Keratinocyte (primary cell): ENCODE measurements at regions not wholly inside any gene's neighbourhood (a gene's known extent, or its start where the extent isn't known, plus 50 kb on each side); places are given as distances from the start of the nearest gene placed in this dataset.

ENCODE experiments used
- DNase-seq: peaks from one replicate; pipeline ENCODE4 v3.0.0-alpha.2; 2011; ENCODE audit warnings: low read depth, missing footprints, low spot score
- FAIRE-seq: peaks from 2 replicates; lab custom pipeline; 2011; peaks lifted over from hg19 to GRCh38; lab: Jason Lieb, UNC
- H2AFZ ChIP-seq: 2 replicates; pipeline ENCODE4 v1.6.0; 2012; ENCODE audit warnings: low read length, control low read depth, inconsistent platforms; ENCODE audit not compliant: control insufficient read depth
- H3K27ac ChIP-seq: 2 replicates; pipeline ENCODE4 v1.5.1; 2011; ENCODE audit warnings: low read length; ENCODE audit not compliant: control insufficient read depth, insufficient read depth
- H3K27me3 ChIP-seq: 3 replicates; pipeline ENCODE4 v1.6.0; 2011; ENCODE audit warnings: low read length; ENCODE audit not compliant: control insufficient read depth, insufficient read depth; ENCODE audit errors: extremely low read depth
- H3K36me3 ChIP-seq, 2 experiments: 2 replicates in 1 of 2; 3 replicates in 1 of 2; pipeline ENCODE4 v1.5.1; 2011; ENCODE audit warnings: low read length in 2 of 2, mild to moderate bottlenecking in 1 of 2; ENCODE audit not compliant: control insufficient read depth in 2 of 2, insufficient read depth in 2 of 2; ENCODE audit errors: extremely low read depth in 1 of 2
- H3K4me1 ChIP-seq: 3 replicates; pipeline ENCODE4 v1.5.1; 2011; ENCODE audit warnings: low read length; ENCODE audit not compliant: control insufficient read depth, insufficient read depth; ENCODE audit errors: extremely low read depth
- H3K4me2 ChIP-seq: 3 replicates; pipeline ENCODE4 v1.6.0; 2011; ENCODE audit warnings: low read depth, low read length; ENCODE audit not compliant: control insufficient read depth, insufficient read depth; ENCODE audit errors: extremely low read depth
- H3K4me3 ChIP-seq, 3 experiments: fragments of 200-600 bp in 1 of 3; sonication (generic) in 1 of 3; 2 replicates in 2 of 3; 3 replicates in 1 of 3; pipeline ENCODE4 v1.5.1; 2011 to 2016; ENCODE audit warnings: low read length in 3 of 3, mild to moderate bottlenecking in 3 of 3, control low read depth in 2 of 3, inconsistent platforms in 1 of 3, low read depth in 1 of 3, mixed read lengths in 1 of 3, mixed run types in 1 of 3, moderate library complexity in 1 of 3; ENCODE audit not compliant: control insufficient read depth in 2 of 3, insufficient read depth in 2 of 3; ENCODE audit errors: extremely low read depth in 1 of 3
- H3K79me2 ChIP-seq: 2 replicates; pipeline ENCODE4 v1.6.0; 2012; ENCODE audit warnings: low read length; ENCODE audit not compliant: control insufficient read depth, insufficient read depth
- H3K9ac ChIP-seq: 3 replicates; pipeline ENCODE4 v1.6.0; 2011; ENCODE audit warnings: low read length; ENCODE audit not compliant: control insufficient read depth, insufficient read depth; ENCODE audit errors: extremely low read depth
- H3K9me1 ChIP-seq: 3 replicates; pipeline ENCODE4 v1.6.0; 2011; ENCODE audit warnings: low read length; ENCODE audit not compliant: control insufficient read depth, insufficient read depth; ENCODE audit errors: extremely low read depth
- H3K9me3 ChIP-seq: 2 replicates; pipeline ENCODE4 v1.5.1; 2012; ENCODE audit warnings: low read depth, low read length; ENCODE audit not compliant: control insufficient read depth
- H4K20me1 ChIP-seq: 3 replicates; pipeline ENCODE4 v1.6.0; 2011; ENCODE audit warnings: low read length; ENCODE audit not compliant: control insufficient read depth, insufficient read depth; ENCODE audit errors: extremely low read depth
- EZH2 ChIP-seq: IDR thresholded peaks from one replicate; pipeline ENCODE4 v1.6.1; 2012; ENCODE audit warnings: inconsistent platforms, mild to moderate bottlenecking, low read length, moderate library complexity
- dilution Hi-C: fragments of 300-500 bp; cut with MboI; formaldehyde crosslinking; loops from one replicate; pipeline ENCODE4 v1.7.0; 2020; ENCODE audit warnings: low sequenced_read_pairs; ENCODE audit not compliant: extremely low pct_ligation_motif_present
- TF ChIP-seq, protein P1 (sequence below), 3 experiments: IDR thresholded peaks in 1 of 3; conservative IDR thresholded peaks in 1 of 3; optimal IDR thresholded peaks in 1 of 3; 2 replicates in 2 of 3; 3 replicates in 1 of 3; pipeline versions ENCODE3 to v1.5.1; 2011; ENCODE audit warnings: low read length in 3 of 3, mild to moderate bottlenecking in 3 of 3, moderate library complexity in 2 of 3, control low read depth in 1 of 3, inconsistent platforms in 1 of 3; ENCODE audit not compliant: insufficient read depth in 2 of 3; ENCODE audit errors: extremely low read depth in 1 of 3

DNA sequence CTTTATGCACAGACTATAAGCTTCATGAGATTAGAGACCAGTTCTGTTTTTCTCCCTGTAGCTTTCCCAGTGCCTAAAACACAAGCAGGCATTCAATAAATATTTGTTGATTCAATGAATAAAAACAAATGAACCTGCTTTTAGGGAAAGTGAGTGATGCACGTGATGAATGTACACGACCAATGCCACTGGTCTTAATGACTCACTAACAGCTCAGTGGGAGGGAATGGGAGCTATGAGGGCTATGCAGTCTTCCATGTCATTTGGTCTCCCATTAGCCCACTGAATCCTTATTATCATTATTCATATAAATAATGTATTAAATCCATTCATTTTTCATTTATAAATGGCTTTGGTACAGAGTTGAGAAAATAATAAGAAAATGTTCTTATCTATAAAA is 247.4 kb downstream of the FBXO8 start:
- no peaks in the 10 kb centered on the region for H3K79me2 ChIP-seq
- H3K4me2 ChIP-seq, result no peak overlapping the region
- no peaks in the 10 kb centered on the region for H3K4me1 ChIP-seq
- no peaks in the 10 kb centered on the region for H3K9me3 ChIP-seq
- no peak overlapping the region for H2AFZ ChIP-seq
- no peak overlapping the region for H3K9ac ChIP-seq
- no peak overlapping the region for H3K27ac ChIP-seq
- H3K4me3 ChIP-seq, result no peak overlapping the region
- no peaks in the 10 kb centered on the region for H3K9me1 ChIP-seq
- FAIRE-seq (no peak), DNase-seq (no peak)
- TF ChIP-seq, protein P1, sequence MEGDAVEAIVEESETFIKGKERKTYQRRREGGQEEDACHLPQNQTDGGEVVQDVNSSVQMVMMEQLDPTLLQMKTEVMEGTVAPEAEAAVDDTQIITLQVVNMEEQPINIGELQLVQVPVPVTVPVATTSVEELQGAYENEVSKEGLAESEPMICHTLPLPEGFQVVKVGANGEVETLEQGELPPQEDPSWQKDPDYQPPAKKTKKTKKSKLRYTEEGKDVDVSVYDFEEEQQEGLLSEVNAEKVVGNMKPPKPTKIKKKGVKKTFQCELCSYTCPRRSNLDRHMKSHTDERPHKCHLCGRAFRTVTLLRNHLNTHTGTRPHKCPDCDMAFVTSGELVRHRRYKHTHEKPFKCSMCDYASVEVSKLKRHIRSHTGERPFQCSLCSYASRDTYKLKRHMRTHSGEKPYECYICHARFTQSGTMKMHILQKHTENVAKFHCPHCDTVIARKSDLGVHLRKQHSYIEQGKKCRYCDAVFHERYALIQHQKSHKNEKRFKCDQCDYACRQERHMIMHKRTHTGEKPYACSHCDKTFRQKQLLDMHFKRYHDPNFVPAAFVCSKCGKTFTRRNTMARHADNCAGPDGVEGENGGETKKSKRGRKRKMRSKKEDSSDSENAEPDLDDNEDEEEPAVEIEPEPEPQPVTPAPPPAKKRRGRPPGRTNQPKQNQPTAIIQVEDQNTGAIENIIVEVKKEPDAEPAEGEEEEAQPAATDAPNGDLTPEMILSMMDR (optimal IDR thresholded peaks at IDR 0.05 in 1 of 3, IDR thresholded peaks at IDR 0.05 in 1 of 3, conservative IDR thresholded peaks at IDR 0.05 in 1 of 3; ENCODE audit: extremely low read depth in 1 of 3, insufficient read depth in 2 of 3, low read length in 3 of 3), result no peak
- TF ChIP-seq EZH2, result no peak
- H3K27me3 ChIP-seq, result no peaks in the 10 kb centered on the region
- H4K20me1 ChIP-seq, result no peaks in the 10 kb centered on the region
- no peaks in the 10 kb centered on the region for H3K36me3 ChIP-seq
- dilution Hi-C loops, result no loop called here

DNA sequence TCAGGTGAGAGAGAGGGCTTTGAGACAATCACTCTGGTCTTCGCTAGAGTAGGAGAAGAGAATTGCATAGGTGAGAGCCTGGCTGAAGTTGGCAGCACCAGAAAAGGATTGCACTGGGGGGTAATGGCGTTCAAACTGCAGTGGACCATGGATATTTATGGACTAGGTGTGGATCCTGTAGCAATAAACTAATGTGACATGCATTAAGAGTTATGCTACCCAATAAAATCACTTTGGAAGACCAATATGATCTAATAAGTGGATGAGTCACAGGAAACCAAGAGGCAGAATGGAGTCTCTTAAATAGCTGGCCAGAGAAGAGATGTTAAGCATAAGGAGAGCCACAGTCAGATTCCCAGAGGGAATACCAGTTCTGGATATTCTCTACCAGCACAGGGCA is 259.8 kb downstream of the FBXO8 start:
- H3K9me1 ChIP-seq, result no peaks in the 10 kb centered on the region
- H3K27ac ChIP-seq, result no peak overlapping the region
- no peak overlapping the region for H3K4me2 ChIP-seq
- no peak overlapping the region for H3K4me3 ChIP-seq
- no peak for FAIRE-seq
- H2AFZ ChIP-seq, result no peak overlapping the region
- no peaks in the 10 kb centered on the region for H3K79me2 ChIP-seq
- no peak overlapping the region for H3K9ac ChIP-seq
- H3K4me1 ChIP-seq, result no peaks in the 10 kb centered on the region
- dilution Hi-C loops, result no loop called here
- H4K20me1 ChIP-seq, result no peaks in the 10 kb centered on the region
- no peaks in the 10 kb centered on the region for H3K27me3 ChIP-seq
- no peak for DNase-seq
- no peaks in the 10 kb centered on the region for H3K9me3 ChIP-seq
- no peaks in the 10 kb centered on the region for H3K36me3 ChIP-seq
- TF ChIP-seq, protein P1 (optimal IDR thresholded peaks at IDR 0.05 in 1 of 3, IDR thresholded peaks at IDR 0.05 in 1 of 3, conservative IDR thresholded peaks at IDR 0.05 in 1 of 3; ENCODE audit: extremely low read depth in 1 of 3, insufficient read depth in 2 of 3, low read length in 3 of 3), result no peak
- no peak for TF ChIP-seq EZH2
